ENCODE measurements at regions not wholly inside any gene's neighbourhood (a gene's known extent, or its start where the extent isn't known, plus 50 kb on each side); places are given as distances from the start of the nearest gene placed in this dataset.
"Not testable (repeated sequence)": the region's sequence is repeated elsewhere in the genome, so short reads cannot be mapped to it uniquely, and the experiment has no call there.

DNA sequence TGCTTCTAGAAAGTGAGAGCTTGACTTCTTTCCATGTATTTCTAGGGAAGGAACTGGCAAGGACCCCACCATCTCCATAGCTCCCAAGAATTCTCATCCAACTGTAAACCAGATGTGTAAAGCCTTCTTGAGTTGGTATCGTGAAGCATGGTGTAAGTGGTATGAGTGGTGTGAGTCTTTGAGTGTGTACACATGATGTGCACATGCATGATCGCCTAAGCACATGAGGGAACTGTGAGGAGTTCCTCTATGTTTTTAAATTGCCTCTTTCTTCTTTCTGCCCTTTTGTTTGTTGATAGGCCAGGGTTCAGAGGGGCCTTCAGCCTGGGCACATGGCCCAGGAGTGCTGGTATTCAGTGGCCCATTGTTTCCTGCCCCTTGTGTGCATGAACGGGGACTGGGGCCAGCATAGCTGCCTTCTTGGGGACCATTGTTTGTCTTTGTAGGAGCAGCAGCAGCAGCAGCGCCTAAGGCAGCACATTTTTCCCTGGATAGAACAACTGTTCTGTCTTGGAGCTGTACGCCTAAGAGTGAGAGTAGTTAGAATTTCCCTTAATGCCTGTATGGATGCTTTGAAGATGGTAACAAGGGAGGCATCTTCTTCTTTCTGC lies 95.9 kb downstream of the SRGAP2 start:
- TF ChIP-seq EZH2 (IDR thresholded peaks at IDR 0.05; ENCODE audit: borderline replicate concordance, low read depth, low read length, severe bottlenecking), result not testable (repeated sequence)
- TF ChIP-seq, protein P1, sequence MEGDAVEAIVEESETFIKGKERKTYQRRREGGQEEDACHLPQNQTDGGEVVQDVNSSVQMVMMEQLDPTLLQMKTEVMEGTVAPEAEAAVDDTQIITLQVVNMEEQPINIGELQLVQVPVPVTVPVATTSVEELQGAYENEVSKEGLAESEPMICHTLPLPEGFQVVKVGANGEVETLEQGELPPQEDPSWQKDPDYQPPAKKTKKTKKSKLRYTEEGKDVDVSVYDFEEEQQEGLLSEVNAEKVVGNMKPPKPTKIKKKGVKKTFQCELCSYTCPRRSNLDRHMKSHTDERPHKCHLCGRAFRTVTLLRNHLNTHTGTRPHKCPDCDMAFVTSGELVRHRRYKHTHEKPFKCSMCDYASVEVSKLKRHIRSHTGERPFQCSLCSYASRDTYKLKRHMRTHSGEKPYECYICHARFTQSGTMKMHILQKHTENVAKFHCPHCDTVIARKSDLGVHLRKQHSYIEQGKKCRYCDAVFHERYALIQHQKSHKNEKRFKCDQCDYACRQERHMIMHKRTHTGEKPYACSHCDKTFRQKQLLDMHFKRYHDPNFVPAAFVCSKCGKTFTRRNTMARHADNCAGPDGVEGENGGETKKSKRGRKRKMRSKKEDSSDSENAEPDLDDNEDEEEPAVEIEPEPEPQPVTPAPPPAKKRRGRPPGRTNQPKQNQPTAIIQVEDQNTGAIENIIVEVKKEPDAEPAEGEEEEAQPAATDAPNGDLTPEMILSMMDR (IDR thresholded peaks at IDR 0.05; ENCODE audit: borderline replicate concordance, extremely low read depth, low read length, poor library complexity, severe bottlenecking), result not testable (repeated sequence)
